ENCODE measurements at regions not wholly inside any gene's neighbourhood (a gene's known extent, or its start where the extent isn't known, plus 50 kb on each side); places are given as distances from the start of the nearest gene placed in this dataset.

DNA sequence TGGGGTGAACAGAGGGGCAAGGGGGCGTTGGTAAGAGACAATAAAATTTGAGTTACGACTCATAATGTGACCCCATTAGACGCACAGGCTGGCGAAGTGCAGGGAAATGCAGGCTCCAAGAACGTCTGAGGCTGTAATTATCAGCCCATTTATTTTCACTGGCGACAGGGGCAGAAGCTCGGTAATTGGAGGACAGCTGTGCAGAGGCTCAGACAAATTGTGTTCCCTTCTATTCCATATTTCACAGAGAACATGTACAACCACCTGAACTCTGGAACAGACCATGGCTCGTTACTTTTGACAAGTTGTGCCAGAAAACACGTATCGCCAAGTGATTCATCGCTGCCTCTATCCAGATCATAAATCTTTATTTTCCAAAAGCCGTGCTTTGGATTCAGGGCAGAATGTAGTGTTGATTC, 137.3 kb upstream of the FRMD4A start:
- TF ChIP-seq, protein P1, sequence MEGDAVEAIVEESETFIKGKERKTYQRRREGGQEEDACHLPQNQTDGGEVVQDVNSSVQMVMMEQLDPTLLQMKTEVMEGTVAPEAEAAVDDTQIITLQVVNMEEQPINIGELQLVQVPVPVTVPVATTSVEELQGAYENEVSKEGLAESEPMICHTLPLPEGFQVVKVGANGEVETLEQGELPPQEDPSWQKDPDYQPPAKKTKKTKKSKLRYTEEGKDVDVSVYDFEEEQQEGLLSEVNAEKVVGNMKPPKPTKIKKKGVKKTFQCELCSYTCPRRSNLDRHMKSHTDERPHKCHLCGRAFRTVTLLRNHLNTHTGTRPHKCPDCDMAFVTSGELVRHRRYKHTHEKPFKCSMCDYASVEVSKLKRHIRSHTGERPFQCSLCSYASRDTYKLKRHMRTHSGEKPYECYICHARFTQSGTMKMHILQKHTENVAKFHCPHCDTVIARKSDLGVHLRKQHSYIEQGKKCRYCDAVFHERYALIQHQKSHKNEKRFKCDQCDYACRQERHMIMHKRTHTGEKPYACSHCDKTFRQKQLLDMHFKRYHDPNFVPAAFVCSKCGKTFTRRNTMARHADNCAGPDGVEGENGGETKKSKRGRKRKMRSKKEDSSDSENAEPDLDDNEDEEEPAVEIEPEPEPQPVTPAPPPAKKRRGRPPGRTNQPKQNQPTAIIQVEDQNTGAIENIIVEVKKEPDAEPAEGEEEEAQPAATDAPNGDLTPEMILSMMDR (IDR thresholded peaks at IDR 0.05; ENCODE audit: low read depth, low read length, missing control alignments): no peak
- DNase-seq (ENCODE audit: low read depth): no peak
- no peak overlapping the region for H3K4me3 ChIP-seq (ENCODE audit: low read depth, low read length)
- in situ Hi-C loops (cut with HindIII; ENCODE audit: low sequenced_read_pairs): no loop called here

DNA sequence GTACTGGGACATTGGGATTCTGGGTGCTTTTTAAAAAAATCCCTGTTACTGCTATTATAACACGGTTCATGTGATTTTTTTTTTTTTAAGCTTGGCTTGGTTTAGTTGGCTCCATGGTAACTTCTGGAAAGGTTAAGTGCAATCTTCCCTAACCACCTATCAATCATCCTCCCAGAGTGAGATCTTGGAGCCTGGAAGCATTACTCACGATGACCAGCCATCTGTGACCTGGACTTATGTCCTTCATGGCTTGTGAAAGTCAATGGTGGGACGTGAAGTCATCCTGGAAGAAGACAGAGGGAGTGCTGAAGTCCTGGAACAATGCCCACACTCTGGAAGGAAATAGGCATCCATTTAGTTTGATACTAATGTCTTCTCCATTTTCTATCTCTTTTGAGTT, 135.5 kb upstream of the FRMD4A start:
- DNase-seq (ENCODE audit: low read depth): no peak

DNA sequence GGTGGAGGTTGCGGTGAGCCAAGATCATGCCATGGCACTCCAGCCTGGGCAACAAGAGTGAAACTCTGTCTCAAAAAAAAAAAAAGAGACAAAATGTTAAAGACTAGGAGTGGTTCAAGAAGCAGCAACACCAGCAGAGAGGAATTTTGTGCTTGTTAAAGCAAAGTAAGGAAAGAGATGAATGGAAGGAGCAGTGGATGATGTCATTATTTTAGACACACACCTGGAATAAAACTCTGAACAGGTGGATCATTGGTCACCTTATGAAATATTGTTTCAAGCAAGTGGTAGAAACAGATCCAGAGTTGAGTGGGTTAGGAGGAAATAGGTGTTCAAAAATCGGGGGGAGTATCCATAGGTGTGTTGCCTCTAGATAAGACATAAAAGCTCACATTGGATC, 129.7 kb upstream of the FRMD4A start:
- DNase-seq (ENCODE audit: low read depth): no peak
- H3K4me3 ChIP-seq (ENCODE audit: low read depth, low read length): no peak overlapping the region
- in situ Hi-C loops (cut with HindIII; ENCODE audit: low sequenced_read_pairs): no loop called here
- TF ChIP-seq, protein P1 (IDR thresholded peaks at IDR 0.05; ENCODE audit: low read depth, low read length, missing control alignments): no peak

More for the DNA sequence above, 135.5 kb upstream of the FRMD4A start:
- no peak overlapping the region for H3K4me3 ChIP-seq (ENCODE audit: low read depth, low read length)
- in situ Hi-C loops (cut with HindIII; ENCODE audit: low sequenced_read_pairs): no loop called here
- TF ChIP-seq, protein P1 (IDR thresholded peaks at IDR 0.05; ENCODE audit: low read depth, low read length, missing control alignments): no peak

DNA sequence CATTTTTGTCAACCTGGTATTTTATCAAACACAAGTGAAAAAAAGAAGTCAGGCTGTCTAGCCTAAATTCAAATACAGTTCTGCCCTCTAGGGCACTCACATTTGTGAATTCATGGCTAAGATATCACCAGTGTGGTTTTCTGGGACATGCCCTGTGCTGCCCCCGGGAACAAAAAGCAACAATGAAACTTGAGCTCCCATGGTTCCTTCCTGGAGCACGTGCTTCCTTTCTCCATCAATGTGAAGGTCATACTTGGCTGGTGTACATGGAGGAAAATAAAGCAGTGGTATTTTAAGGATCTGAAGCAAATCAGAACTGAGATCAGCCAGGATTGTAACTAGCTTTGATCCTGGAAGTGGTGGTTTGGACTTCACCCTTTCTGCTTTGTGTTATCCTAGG, 128.9 kb upstream of the FRMD4A start:
- in situ Hi-C loops (cut with HindIII; ENCODE audit: low sequenced_read_pairs): no loop called here
- no peak for DNase-seq (ENCODE audit: low read depth)
- no peak overlapping the region for H3K4me3 ChIP-seq (ENCODE audit: low read depth, low read length)
- TF ChIP-seq, protein P1 (IDR thresholded peaks at IDR 0.05; ENCODE audit: low read depth, low read length, missing control alignments): no peak

DNA sequence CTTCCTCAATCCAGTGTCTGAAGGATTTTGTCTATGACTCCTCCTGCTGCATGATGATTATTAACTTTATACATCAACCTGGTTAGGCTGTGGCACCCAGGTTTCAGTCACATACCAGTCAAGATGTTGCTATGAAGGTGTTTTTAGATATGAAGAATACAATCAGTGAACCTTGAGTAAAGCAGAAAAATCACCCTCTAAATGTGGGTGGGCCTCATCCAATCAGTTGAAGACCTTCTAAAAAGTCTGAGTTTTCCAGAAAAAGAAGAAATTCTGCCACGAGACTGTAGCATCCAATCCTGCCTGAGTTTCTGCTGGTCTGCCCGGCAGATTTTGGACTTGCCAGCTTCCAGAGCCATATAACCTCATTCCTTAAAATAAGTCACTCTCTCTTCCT, 126.1 kb upstream of the FRMD4A start:
- no peak for DNase-seq (ENCODE audit: low read depth)
- no peak overlapping the region for H3K4me3 ChIP-seq (ENCODE audit: low read depth, low read length)
- TF ChIP-seq, protein P1 (IDR thresholded peaks at IDR 0.05; ENCODE audit: low read depth, low read length, missing control alignments): no peak
- in situ Hi-C loops (cut with HindIII; ENCODE audit: low sequenced_read_pairs): no loop called here

DNA sequence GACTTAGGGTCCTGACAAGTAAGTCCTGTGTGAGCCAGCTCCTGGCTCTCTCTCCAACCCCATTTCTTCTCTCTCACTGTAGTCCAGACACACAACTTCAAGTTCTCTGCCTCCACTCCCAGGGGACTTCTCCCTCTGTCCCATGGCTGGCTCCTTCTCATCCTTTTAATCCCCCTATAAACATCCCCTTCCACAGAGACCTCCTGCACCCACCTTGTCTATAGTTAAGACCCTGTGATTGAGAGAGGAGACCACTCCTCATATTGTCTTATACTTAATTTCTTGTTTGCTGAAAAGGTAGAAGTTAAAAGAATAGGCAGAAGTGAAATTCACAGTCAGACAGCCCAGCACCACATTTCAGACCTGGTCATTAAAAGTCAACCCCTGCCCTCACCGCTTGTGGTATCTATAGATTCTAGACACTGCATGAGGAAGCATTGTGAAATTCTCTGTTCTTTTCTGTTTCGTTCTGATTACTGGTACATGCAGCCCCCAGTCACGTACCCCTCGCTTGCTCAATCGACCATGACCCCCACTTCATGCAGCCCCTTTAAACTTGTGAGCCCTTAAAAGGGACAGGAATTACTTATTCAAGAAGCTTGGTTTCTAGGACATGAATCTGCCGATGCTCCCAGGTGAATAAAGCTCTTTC, 125.6 kb upstream of the FRMD4A start:
- in situ Hi-C loops (cut with HindIII; ENCODE audit: low sequenced_read_pairs): no loop called here
- TF ChIP-seq, protein P1 (IDR thresholded peaks at IDR 0.05; ENCODE audit: low read depth, low read length, missing control alignments): no peak
- DNase-seq (ENCODE audit: low read depth): no peak
- no peak overlapping the region for H3K4me3 ChIP-seq (ENCODE audit: low read depth, low read length)

All from astrocyte of the cerebellum (primary cell).